ENCODE measurements at regions not wholly inside any gene's neighbourhood (a gene's known extent, or its start where the extent isn't known, plus 50 kb on each side); places are given as distances from the start of the nearest gene placed in this dataset.

GRCh38 chr2:52135235-52135634, 1103.3 kb upstream of the NRXN1 start:
- TF ChIP-seq CTCF (IDR thresholded peaks at IDR 0.05), result no peak
- TF ChIP-seq POLR2A (IDR thresholded peaks at IDR 0.05), result no peak

Measured in right lobe of liver (tissue), 4 donors.